ENCODE measurements at regions not wholly inside any gene's neighbourhood (a gene's known extent, or its start where the extent isn't known, plus 50 kb on each side); places are given as distances from the start of the nearest gene placed in this dataset.
A peak's percentile ranks its signal among the peaks of the same experiment; 100 is the strongest.
"Not testable (repeated sequence)": the region's sequence is repeated elsewhere in the genome, so short reads cannot be mapped to it uniquely, and the experiment has no call there.

- ChIA-PET CTCF (no interaction called here), POLR2A (no interaction called here)
- Histone ChIP-seq H3K4me3 (ENCODE audit: low read length) (no peak overlapping the region), H3K4me1 (ENCODE audit: insufficient read depth, low read length) (no peaks in the 10 kb centered on the region), H3K27ac (ENCODE audit: low read depth, low read length) (no peak overlapping the region), H3K36me3 (ENCODE audit: insufficient read depth, low read length) (no peaks in the 10 kb centered on the region), H3K9me3 (ENCODE audit: low read length) (no peaks in the 10 kb centered on the region), H3K27me3 (ENCODE audit: insufficient read depth, low read length, poor library complexity, severe bottlenecking) (no peaks in the 10 kb centered on the region)
- H3K27ac Mint-ChIP-seq = no peak overlapping the region
- H3K4me1 Mint-ChIP-seq = no peaks in the 10 kb centered on the region
- H3K27me3 Mint-ChIP-seq = peaks cover 0 to 7% of the 10 kb centered on the region in 2 donors
- DNase-seq = no peak
- no peak overlapping the region for H3K4me3 Mint-ChIP-seq
- H3K36me3 Mint-ChIP-seq = peaks cover 0 to 5% (median 1%) of the 10 kb centered on the region in 3 donors
- peaks cover 0 to 10% (median 4%) of the 10 kb centered on the region in 5 donors for H3K9me3 Mint-ChIP-seq
Measured at GRCh38 chr12:14200598-14200997, 164.9 kb upstream of the ATF7IP start.

DNA sequence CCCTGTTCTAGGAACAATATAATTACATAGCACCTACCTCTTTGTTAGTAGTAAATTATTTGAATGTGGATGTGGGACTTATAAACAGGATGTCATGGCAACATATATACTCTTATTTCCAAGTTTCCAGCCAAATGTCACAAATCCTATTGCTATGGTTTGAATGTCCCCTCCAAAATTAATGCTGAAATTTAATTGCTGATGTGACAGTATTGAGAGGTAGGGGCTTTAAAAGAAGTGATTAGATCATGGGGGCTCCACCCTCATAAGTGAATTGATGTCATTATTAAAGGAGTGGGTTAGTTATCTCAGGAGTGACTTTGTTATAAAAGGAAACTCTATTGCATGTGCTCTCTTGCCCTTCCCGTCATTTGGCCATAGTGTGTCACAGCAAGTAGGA, 164.2 kb upstream of the ATF7IP start:
- no peak overlapping the region for H3K4me3 ChIP-seq (ENCODE audit: low read length)
- H3K27me3 Mint-ChIP-seq = peaks cover 1 to 7% of the 10 kb centered on the region in 2 donors
- no peaks in the 10 kb centered on the region for H3K4me1 ChIP-seq (ENCODE audit: insufficient read depth, low read length)
- no peak overlapping the region for H3K27ac Mint-ChIP-seq
- no peaks in the 10 kb centered on the region for H3K27me3 ChIP-seq (ENCODE audit: insufficient read depth, low read length, poor library complexity, severe bottlenecking)
- H3K9me3 Mint-ChIP-seq = peaks cover 0 to 10% (median 4%) of the 10 kb centered on the region in 5 donors
- H3K36me3 ChIP-seq (ENCODE audit: insufficient read depth, low read length) = no peaks in the 10 kb centered on the region
- H3K27ac ChIP-seq (ENCODE audit: low read depth, low read length) = no peak overlapping the region
- ChIA-PET CTCF (no interaction called here), POLR2A (no interaction called here)
- no peaks in the 10 kb centered on the region for H3K4me1 Mint-ChIP-seq
- no peak for DNase-seq
- no peaks in the 10 kb centered on the region for H3K9me3 ChIP-seq (ENCODE audit: low read length)
- peaks cover 0 to 5% (median 1%) of the 10 kb centered on the region in 3 donors for H3K36me3 Mint-ChIP-seq
- H3K4me3 Mint-ChIP-seq = no peak overlapping the region

- Mint-ChIP-seq H3K4me1 (no peaks in the 10 kb centered on the region), H3K4me3 (no peak overlapping the region), H3K9me3 (no peaks in the 10 kb centered on the region), H3K36me3 (no peaks in the 10 kb centered on the region), H3K27me3 (peaks cover 3% of the 10 kb centered on the region in 2 donors), H3K27ac (peak overlapping the region in 1 of 8 donors; percentile 12)
- DNase-seq = no peak
- Histone ChIP-seq H3K27me3 (ENCODE audit: insufficient read depth, low read length, poor library complexity, severe bottlenecking) (no peaks in the 10 kb centered on the region), H3K4me3 (ENCODE audit: low read length) (no peak overlapping the region), H3K27ac (ENCODE audit: low read depth, low read length) (no peak overlapping the region), H3K4me1 (ENCODE audit: insufficient read depth, low read length) (no peaks in the 10 kb centered on the region), H3K36me3 (ENCODE audit: insufficient read depth, low read length) (no peaks in the 10 kb centered on the region), H3K9me3 (ENCODE audit: low read length) (no peaks in the 10 kb centered on the region)
- CTCF ChIA-PET = no interaction called here
- POLR2A ChIA-PET = no interaction called here
Measured at GRCh38 chr12:14207905-14208551, 157.5 kb upstream of the ATF7IP start.

DNA sequence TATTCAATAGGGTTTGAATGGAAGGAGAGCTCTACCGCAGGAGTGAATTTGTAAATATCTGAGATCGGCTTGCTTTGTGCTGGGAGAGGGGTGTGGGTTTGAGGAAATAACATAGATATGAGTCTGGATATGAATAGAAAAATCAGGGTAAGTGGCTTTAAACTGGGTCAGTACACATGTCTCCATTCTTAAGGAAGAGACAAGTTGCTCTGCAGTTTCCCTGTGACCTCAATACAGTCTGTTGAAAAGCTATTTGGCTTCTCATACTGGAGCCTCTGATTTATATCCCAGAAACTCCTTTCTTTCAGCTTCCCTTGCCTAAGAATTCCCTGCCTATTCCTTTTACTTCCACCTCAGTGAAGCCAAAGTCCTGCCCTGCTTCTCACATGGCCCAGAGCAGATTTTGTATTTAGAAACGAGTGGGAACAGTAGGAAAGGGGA, 153.5 kb upstream of the ATF7IP start:
- POLR2A ChIA-PET = no interaction called here
- no peaks in the 10 kb centered on the region for H3K27me3 ChIP-seq (ENCODE audit: insufficient read depth, low read length, poor library complexity, severe bottlenecking)
- H3K36me3 ChIP-seq (ENCODE audit: insufficient read depth, low read length) = no peaks in the 10 kb centered on the region
- H3K9me3 Mint-ChIP-seq = no peaks in the 10 kb centered on the region
- no peak for DNase-seq
- CTCF ChIA-PET = no interaction called here
- no peak overlapping the region for H3K27ac ChIP-seq (ENCODE audit: low read depth, low read length)
- H3K4me1 ChIP-seq (ENCODE audit: insufficient read depth, low read length) = peaks cover 5% of the 10 kb centered on the region
- H3K4me1 Mint-ChIP-seq = peaks cover 7 to 16% (median 7%) of the 10 kb centered on the region in 3 donors
- H3K9me3 ChIP-seq (ENCODE audit: low read length) = no peaks in the 10 kb centered on the region
- H3K4me3 Mint-ChIP-seq = no peak overlapping the region
- H3K27me3 Mint-ChIP-seq = no peaks in the 10 kb centered on the region
- H3K27ac Mint-ChIP-seq = no peak overlapping the region
- no peaks in the 10 kb centered on the region for H3K36me3 Mint-ChIP-seq
- no peak overlapping the region for H3K4me3 ChIP-seq (ENCODE audit: low read length)

GRCh38 chr12:14213542-14213941, 151.9 kb upstream of the ATF7IP start:
- no peaks in the 10 kb centered on the region for H3K27me3 Mint-ChIP-seq
- no peaks in the 10 kb centered on the region for H3K36me3 ChIP-seq (ENCODE audit: insufficient read depth, low read length)
- ChIA-PET POLR2A (no interaction called here), CTCF (interaction anchor here (0.9 kb wide), 1 partner anchor 9 kb away, joined by 3 read pairs; no protein-coding TSS in a partner anchor)
- H3K27me3 ChIP-seq (ENCODE audit: insufficient read depth, low read length, poor library complexity, severe bottlenecking) = no peaks in the 10 kb centered on the region
- H3K4me1 ChIP-seq (ENCODE audit: insufficient read depth, low read length) = peaks cover 8% of the 10 kb centered on the region
- H3K4me1 Mint-ChIP-seq = peaks cover 18 to 32% (median 23%) of the 10 kb centered on the region in 3 donors
- H3K9me3 Mint-ChIP-seq = peaks cover 0 to under 1% (median 0%) of the 10 kb centered on the region in 5 donors
- H3K9me3 ChIP-seq (ENCODE audit: low read length) = no peaks in the 10 kb centered on the region
- H3K4me3 ChIP-seq (ENCODE audit: low read length) = no peak overlapping the region
- no peak for DNase-seq
- peaks cover under 1 to 3% (median under 1%) of the 10 kb centered on the region in 3 donors for H3K36me3 Mint-ChIP-seq
- no peak overlapping the region for H3K27ac ChIP-seq (ENCODE audit: low read depth, low read length)
- no peak overlapping the region for H3K27ac Mint-ChIP-seq
- peak overlapping the region in 1 of 7 donors; percentile 53 for H3K4me3 Mint-ChIP-seq

GRCh38 chr12:14214495-14214894, 151.0 kb upstream of the ATF7IP start:
- H3K4me3 ChIP-seq (ENCODE audit: low read length) = no peak overlapping the region
- POLR2A ChIA-PET = no interaction called here
- DNase-seq = no peak
- peaks cover 8% of the 10 kb centered on the region for H3K4me1 ChIP-seq (ENCODE audit: insufficient read depth, low read length)
- peak overlapping the region in 1 of 8 donors; percentile 9 for H3K27ac Mint-ChIP-seq
- peak overlapping the region in 1 of 7 donors; percentile 53 for H3K4me3 Mint-ChIP-seq
- CTCF ChIA-PET = interaction anchor here (0.9 kb wide), 1 partner anchor 9 kb away, joined by 3 read pairs; no protein-coding TSS in a partner anchor
- no peaks in the 10 kb centered on the region for H3K27me3 Mint-ChIP-seq
- no peaks in the 10 kb centered on the region for H3K9me3 ChIP-seq (ENCODE audit: low read length)
- peaks cover 4 to 8% (median 5%) of the 10 kb centered on the region in 3 donors for H3K36me3 Mint-ChIP-seq
- peaks cover 0 to 3% (median 0%) of the 10 kb centered on the region in 5 donors for H3K9me3 Mint-ChIP-seq
- no peaks in the 10 kb centered on the region for H3K27me3 ChIP-seq (ENCODE audit: insufficient read depth, low read length, poor library complexity, severe bottlenecking)
- H3K36me3 ChIP-seq (ENCODE audit: insufficient read depth, low read length) = no peaks in the 10 kb centered on the region
- H3K27ac ChIP-seq (ENCODE audit: low read depth, low read length) = no peak overlapping the region
- peaks cover 20 to 37% (median 27%) of the 10 kb centered on the region in 3 donors for H3K4me1 Mint-ChIP-seq

DNA sequence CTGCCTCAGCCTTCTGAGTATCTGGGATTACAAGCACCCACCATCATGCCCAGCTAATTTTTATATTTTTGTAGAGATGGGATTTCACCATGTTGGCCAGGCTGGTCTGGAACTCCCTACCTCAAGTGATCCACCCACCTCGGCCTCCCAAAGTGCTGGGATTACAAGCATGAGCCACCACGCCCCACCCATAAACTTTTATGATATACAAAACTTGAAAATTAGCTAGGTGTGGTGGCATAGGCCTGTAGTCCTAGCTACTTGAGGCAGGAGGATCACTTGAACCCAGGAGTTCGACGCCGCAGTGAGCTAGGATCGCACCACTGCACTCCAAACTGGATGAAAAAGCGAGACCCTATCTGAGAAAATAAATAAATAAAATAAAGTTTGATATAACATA, 149.5 kb upstream of the ATF7IP start:
- Histone ChIP-seq H3K4me3 (ENCODE audit: low read length) (peak overlapping the region; percentile 60), H3K27ac (ENCODE audit: low read depth, low read length) (peak overlapping the region; percentile 48)
- H3K36me3 ChIP-seq (ENCODE audit: insufficient read depth, low read length); H3K27me3 Mint-ChIP-seq; H3K4me1 ChIP-seq (ENCODE audit: insufficient read depth, low read length); H3K9me3 ChIP-seq (ENCODE audit: low read length); H3K27me3 ChIP-seq (ENCODE audit: insufficient read depth, low read length, poor library complexity, severe bottlenecking); DNase-seq; H3K9me3 Mint-ChIP-seq: not testable (repeated sequence)
- Mint-ChIP-seq H3K27ac (peak overlapping the region in 7 of 8 donors; percentile 59 to 94 (median 93)), H3K36me3 (peaks cover 8 to 23% (median 17%) of the 10 kb centered on the region in 3 donors), H3K4me3 (peak overlapping the region; percentile 83 to 92 (median 89)), H3K4me1 (peaks cover 20 to 49% (median 32%) of the 10 kb centered on the region in 3 donors)
- ChIA-PET CTCF (interaction anchor here (1.4 kb wide), 1 partner anchor 150 kb away, joined by 3 read pairs; the partner anchor contains the start of gene ATF7IP), POLR2A (interaction anchor here (1.1 kb wide), 1 partner anchor 150 kb away, joined by 4 read pairs; the partner anchor contains the start of gene ATF7IP)
